ENCODE measurements at regions not wholly inside any gene's neighbourhood (a gene's known extent, or its start where the extent isn't known, plus 50 kb on each side); places are given as distances from the start of the nearest gene placed in this dataset.

GRCh38 chr2:136410673-136411072 is 292.7 kb upstream of the CXCR4 start:
- no peak for TF ChIP-seq EZH2 (IDR thresholded peaks at IDR 0.05; ENCODE audit: borderline replicate concordance, insufficient read depth, low read length, poor library complexity, severe bottlenecking)
- TF ChIP-seq SMC3 (conservative IDR thresholded peaks at IDR 0.05; ENCODE audit: poor library complexity): no peak
- no peak for TF ChIP-seq CTCF (IDR thresholded peaks at IDR 0.05; ENCODE audit: poor library complexity, severe bottlenecking)
- no peak for TF ChIP-seq POLR2AphosphoS5 (IDR thresholded peaks at IDR 0.05)
- TF ChIP-seq TAF1 (IDR thresholded peaks at IDR 0.05; ENCODE audit: low read depth): no peak
- no peak for TF ChIP-seq RAD21 (conservative IDR thresholded peaks at IDR 0.05)
- TF ChIP-seq MXI1 (conservative IDR thresholded peaks at IDR 0.05; ENCODE audit: poor library complexity, severe bottlenecking): no peak
- TF ChIP-seq, protein P1, sequence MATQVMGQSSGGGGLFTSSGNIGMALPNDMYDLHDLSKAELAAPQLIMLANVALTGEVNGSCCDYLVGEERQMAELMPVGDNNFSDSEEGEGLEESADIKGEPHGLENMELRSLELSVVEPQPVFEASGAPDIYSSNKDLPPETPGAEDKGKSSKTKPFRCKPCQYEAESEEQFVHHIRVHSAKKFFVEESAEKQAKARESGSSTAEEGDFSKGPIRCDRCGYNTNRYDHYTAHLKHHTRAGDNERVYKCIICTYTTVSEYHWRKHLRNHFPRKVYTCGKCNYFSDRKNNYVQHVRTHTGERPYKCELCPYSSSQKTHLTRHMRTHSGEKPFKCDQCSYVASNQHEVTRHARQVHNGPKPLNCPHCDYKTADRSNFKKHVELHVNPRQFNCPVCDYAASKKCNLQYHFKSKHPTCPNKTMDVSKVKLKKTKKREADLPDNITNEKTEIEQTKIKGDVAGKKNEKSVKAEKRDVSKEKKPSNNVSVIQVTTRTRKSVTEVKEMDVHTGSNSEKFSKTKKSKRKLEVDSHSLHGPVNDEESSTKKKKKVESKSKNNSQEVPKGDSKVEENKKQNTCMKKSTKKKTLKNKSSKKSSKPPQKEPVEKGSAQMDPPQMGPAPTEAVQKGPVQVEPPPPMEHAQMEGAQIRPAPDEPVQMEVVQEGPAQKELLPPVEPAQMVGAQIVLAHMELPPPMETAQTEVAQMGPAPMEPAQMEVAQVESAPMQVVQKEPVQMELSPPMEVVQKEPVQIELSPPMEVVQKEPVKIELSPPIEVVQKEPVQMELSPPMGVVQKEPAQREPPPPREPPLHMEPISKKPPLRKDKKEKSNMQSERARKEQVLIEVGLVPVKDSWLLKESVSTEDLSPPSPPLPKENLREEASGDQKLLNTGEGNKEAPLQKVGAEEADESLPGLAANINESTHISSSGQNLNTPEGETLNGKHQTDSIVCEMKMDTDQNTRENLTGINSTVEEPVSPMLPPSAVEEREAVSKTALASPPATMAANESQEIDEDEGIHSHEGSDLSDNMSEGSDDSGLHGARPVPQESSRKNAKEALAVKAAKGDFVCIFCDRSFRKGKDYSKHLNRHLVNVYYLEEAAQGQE (IDR thresholded peaks at IDR 0.05; ENCODE audit: borderline replicate concordance): no peak
- TF ChIP-seq EP300 (conservative IDR thresholded peaks at IDR 0.05; ENCODE audit: poor library complexity, severe bottlenecking): no peak
- H3K79me2 ChIP-seq (replicated peaks; ENCODE audit: insufficient read depth, low read length): no peaks in the 10 kb centered on the region

GRCh38 chr2:136408795-136409194 is 290.8 kb upstream of the CXCR4 start:
- Histone ChIP-seq H3K9ac (ENCODE audit: low read length) (no peak overlapping the region), H2AFZ (ENCODE audit: low read depth, low read length) (no peak overlapping the region), H3K4me2 (ENCODE audit: low read length) (no peak overlapping the region), H3K36me3 (ENCODE audit: insufficient read depth, low read length) (no peaks in the 10 kb centered on the region), H3K9me3 (ENCODE audit: low read length) (no peaks in the 10 kb centered on the region), H3K4me3 (ENCODE audit: low read length) (no peak overlapping the region), H3K27me3 (ENCODE audit: insufficient read depth, low read depth, low read length) (no peaks in the 10 kb centered on the region), H3K9me2 (ENCODE audit: insufficient read depth, low read length) (no peaks in the 10 kb centered on the region), H4K20me1 (ENCODE audit: insufficient read depth) (no peaks in the 10 kb centered on the region), H3K27ac (ENCODE audit: low read length) (no peak overlapping the region), H3F3A (ENCODE audit: insufficient read depth, low read length, poor library complexity, severe bottlenecking) (no peaks in the 10 kb centered on the region), H3K79me2 (replicated peaks; ENCODE audit: insufficient read depth, low read length) (no peaks in the 10 kb centered on the region)
- TF ChIP-seq TAF1 (IDR thresholded peaks at IDR 0.05; ENCODE audit: low read depth) (no peak), SMC3 (conservative IDR thresholded peaks at IDR 0.05; ENCODE audit: poor library complexity) (no peak), EP300 (conservative IDR thresholded peaks at IDR 0.05; ENCODE audit: poor library complexity, severe bottlenecking) (no peak), POLR2AphosphoS5 (IDR thresholded peaks at IDR 0.05) (no peak), EZH2 (IDR thresholded peaks at IDR 0.05; ENCODE audit: borderline replicate concordance, insufficient read depth, low read length, poor library complexity, severe bottlenecking) (no peak), MXI1 (conservative IDR thresholded peaks at IDR 0.05; ENCODE audit: poor library complexity, severe bottlenecking) (no peak), RAD21 (conservative IDR thresholded peaks at IDR 0.05) (no peak), CTCF (IDR thresholded peaks at IDR 0.05; ENCODE audit: poor library complexity, severe bottlenecking) (no peak)
- TF ChIP-seq, protein P1 (IDR thresholded peaks at IDR 0.05; ENCODE audit: borderline replicate concordance): no peak

More at GRCh38 chr2:136410673-136411072, 292.7 kb upstream of the CXCR4 start:
- Histone ChIP-seq H3K27me3 (ENCODE audit: insufficient read depth, low read depth, low read length) (no peaks in the 10 kb centered on the region), H3K9me3 (ENCODE audit: low read length) (no peaks in the 10 kb centered on the region), H3F3A (ENCODE audit: insufficient read depth, low read length, poor library complexity, severe bottlenecking) (no peaks in the 10 kb centered on the region), H2AFZ (ENCODE audit: low read depth, low read length) (no peak overlapping the region), H3K4me2 (ENCODE audit: low read length) (no peak overlapping the region), H3K4me3 (ENCODE audit: low read length) (no peak overlapping the region), H3K27ac (ENCODE audit: low read length) (no peak overlapping the region), H3K9ac (ENCODE audit: low read length) (no peak overlapping the region), H3K36me3 (ENCODE audit: insufficient read depth, low read length) (no peaks in the 10 kb centered on the region), H3K9me2 (ENCODE audit: insufficient read depth, low read length) (no peaks in the 10 kb centered on the region), H4K20me1 (ENCODE audit: insufficient read depth) (no peaks in the 10 kb centered on the region)

Measured in neural cell (in vitro differentiated cells).